ENCODE measurements at regions not wholly inside any gene's neighbourhood (a gene's known extent, or its start where the extent isn't known, plus 50 kb on each side); places are given as distances from the start of the nearest gene placed in this dataset.
A peak's percentile ranks its signal among the peaks of the same experiment; 100 is the strongest.

DNA sequence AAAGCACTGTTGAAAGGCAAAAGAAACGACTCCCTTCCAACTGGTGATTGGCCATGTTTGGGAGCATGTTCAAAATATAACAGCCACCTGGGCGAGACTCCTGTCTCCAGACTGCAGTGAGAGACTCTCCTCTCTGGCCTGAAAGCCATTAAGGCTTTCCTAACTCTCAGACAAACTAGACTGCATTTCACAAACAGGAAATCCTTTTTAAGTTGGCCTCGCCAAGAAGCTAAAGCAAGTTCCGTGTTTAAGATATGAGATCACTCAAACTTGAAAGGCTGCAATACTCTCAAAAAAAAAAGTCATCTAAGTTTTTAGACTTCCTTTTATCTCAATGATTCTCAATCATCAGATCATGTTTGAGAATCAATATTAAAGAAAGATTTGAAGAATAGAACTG, 117.0 kb downstream of the TFAP2A start:
- Histone ChIP-seq H3K9me1 (ENCODE audit: insufficient read depth, low read length) (no peaks in the 10 kb centered on the region), H4K20me1 (ENCODE audit: insufficient read depth, low read length) (no peaks in the 10 kb centered on the region), H3K9me3 (ENCODE audit: control insufficient read depth, insufficient read depth, low read length) (peaks cover 7% of the 10 kb centered on the region), H3K4me1 (ENCODE audit: control insufficient read depth, insufficient read depth, low read length) (no peaks in the 10 kb centered on the region), H4K91ac (ENCODE audit: insufficient read depth, low read depth, low read length) (no peak overlapping the region), H3K4me2 (ENCODE audit: low read depth, low read length) (no peak overlapping the region), H3K4ac (ENCODE audit: low read depth, low read length) (no peak overlapping the region), H2BK15ac (ENCODE audit: low read depth, low read length) (no peak overlapping the region), H2AK9ac (replicated peaks; ENCODE audit: low read depth, low read length, poor library complexity) (peak overlapping the region; percentile 89), H3K14ac (replicated peaks; ENCODE audit: low read depth, low read length) (no peak overlapping the region), H3K36me3 (ENCODE audit: control insufficient read depth, insufficient read depth, low read length) (no peaks in the 10 kb centered on the region), H4K5ac (ENCODE audit: low read depth, low read length) (no peak overlapping the region), H2AFZ (replicated peaks; ENCODE audit: low read length, poor library complexity) (no peak overlapping the region), H2BK120ac (ENCODE audit: low read depth, low read length) (no peak overlapping the region), H3K27me3 (ENCODE audit: control insufficient read depth, insufficient read depth, low read length) (no peaks in the 10 kb centered on the region), H3K9ac (ENCODE audit: low read depth, low read length) (no peak overlapping the region), H3K4me3 (ENCODE audit: insufficient read depth, low read depth, low read length) (no peak overlapping the region), H3K27ac (ENCODE audit: insufficient read depth, low read length) (no peak overlapping the region), H3K79me1 (ENCODE audit: low read depth in 1 of 2, low read length in 2 of 2) (no peaks in the 10 kb centered on the region), H4K8ac (ENCODE audit: low read depth in 2 of 2, low read length in 2 of 2) (no peak overlapping the region), H2BK20ac (ENCODE audit: low read depth, low read length) (no peak overlapping the region), H2AK5ac (ENCODE audit: low read depth, low read length) (no peak overlapping the region), H2BK5ac (ENCODE audit: low read depth, low read length, poor library complexity, severe bottlenecking) (no peak overlapping the region), H3K18ac (ENCODE audit: low read depth, low read length) (no peak overlapping the region), H3K23ac (ENCODE audit: low read depth, low read length) (no peak overlapping the region), H3K56ac (ENCODE audit: extremely low read depth, insufficient read depth, low read length) (no peak overlapping the region)
- intact Hi-C loops (cut with micrococcal nuclease) = no loop called here
- 14% methylated on average over 1 of the region's 4 CpGs; no CpG with 5 or more reads in 1 of the 2 experiments for WGBS, 2 experiments (ENCODE audit: extremely low coverage in 2 of 2, insufficient read length in 1 of 2)
- dilution Hi-C loops (cut with HindIII; ENCODE audit: low sequenced_read_pairs, unreplicated experiment) = no loop called here
- no TSS peak for BruUV-seq (replicated peaks)
- CTCF ChIA-PET = no interaction called here
- DNase-seq = peak; percentile 5
- in situ Hi-C loops (cut with MboI; ENCODE audit: low sequenced_read_pairs) = no loop called here
- TF ChIP-seq, protein P1, sequence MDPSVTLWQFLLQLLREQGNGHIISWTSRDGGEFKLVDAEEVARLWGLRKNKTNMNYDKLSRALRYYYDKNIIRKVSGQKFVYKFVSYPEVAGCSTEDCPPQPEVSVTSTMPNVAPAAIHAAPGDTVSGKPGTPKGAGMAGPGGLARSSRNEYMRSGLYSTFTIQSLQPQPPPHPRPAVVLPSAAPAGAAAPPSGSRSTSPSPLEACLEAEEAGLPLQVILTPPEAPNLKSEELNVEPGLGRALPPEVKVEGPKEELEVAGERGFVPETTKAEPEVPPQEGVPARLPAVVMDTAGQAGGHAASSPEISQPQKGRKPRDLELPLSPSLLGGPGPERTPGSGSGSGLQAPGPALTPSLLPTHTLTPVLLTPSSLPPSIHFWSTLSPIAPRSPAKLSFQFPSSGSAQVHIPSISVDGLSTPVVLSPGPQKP (IDR thresholded peaks at IDR 0.05; ENCODE audit: borderline replicate concordance, low read depth, low read length) = no peak
- no peak for TF ChIP-seq FOS (IDR thresholded peaks at IDR 0.05; ENCODE audit: low read depth, low read length)
- no peak for TF ChIP-seq RAD21 (IDR thresholded peaks at IDR 0.05; ENCODE audit: low read length)
- no peak for TF ChIP-seq MXI1 (IDR thresholded peaks at IDR 0.05; ENCODE audit: borderline replicate concordance, low read depth, low read length)
- TF ChIP-seq BHLHE40 (IDR thresholded peaks at IDR 0.05; ENCODE audit: low read depth, low read length) = no peak
- TF ChIP-seq RFX5 (IDR thresholded peaks at IDR 0.05; ENCODE audit: low read depth, low read length) = no peak
- no peak for TF ChIP-seq POLR2A (IDR thresholded peaks at IDR 0.05; ENCODE audit: low read depth, low read length)
- TF ChIP-seq MAFK (IDR thresholded peaks at IDR 0.05; ENCODE audit: low read depth, low read length) = no peak
- no peak for TF ChIP-seq CEBPB (IDR thresholded peaks at IDR 0.05; ENCODE audit: low read depth, low read length)
- TF ChIP-seq USF2 (IDR thresholded peaks at IDR 0.05; ENCODE audit: low read depth, low read length) = no peak
- no peak for TF ChIP-seq NFE2L2 (IDR thresholded peaks at IDR 0.05; ENCODE audit: low read depth, low read length)
- TF ChIP-seq, protein P2, sequence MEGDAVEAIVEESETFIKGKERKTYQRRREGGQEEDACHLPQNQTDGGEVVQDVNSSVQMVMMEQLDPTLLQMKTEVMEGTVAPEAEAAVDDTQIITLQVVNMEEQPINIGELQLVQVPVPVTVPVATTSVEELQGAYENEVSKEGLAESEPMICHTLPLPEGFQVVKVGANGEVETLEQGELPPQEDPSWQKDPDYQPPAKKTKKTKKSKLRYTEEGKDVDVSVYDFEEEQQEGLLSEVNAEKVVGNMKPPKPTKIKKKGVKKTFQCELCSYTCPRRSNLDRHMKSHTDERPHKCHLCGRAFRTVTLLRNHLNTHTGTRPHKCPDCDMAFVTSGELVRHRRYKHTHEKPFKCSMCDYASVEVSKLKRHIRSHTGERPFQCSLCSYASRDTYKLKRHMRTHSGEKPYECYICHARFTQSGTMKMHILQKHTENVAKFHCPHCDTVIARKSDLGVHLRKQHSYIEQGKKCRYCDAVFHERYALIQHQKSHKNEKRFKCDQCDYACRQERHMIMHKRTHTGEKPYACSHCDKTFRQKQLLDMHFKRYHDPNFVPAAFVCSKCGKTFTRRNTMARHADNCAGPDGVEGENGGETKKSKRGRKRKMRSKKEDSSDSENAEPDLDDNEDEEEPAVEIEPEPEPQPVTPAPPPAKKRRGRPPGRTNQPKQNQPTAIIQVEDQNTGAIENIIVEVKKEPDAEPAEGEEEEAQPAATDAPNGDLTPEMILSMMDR (conservative IDR thresholded peaks at IDR 0.05; ENCODE audit: low read depth, low read length) = no peak
- no peak for TF ChIP-seq RCOR1 (IDR thresholded peaks at IDR 0.05; ENCODE audit: insufficient replicate concordance, low read length)
- POLR2A ChIA-PET (ENCODE audit: unreplicated experiment) = no interaction called here
- ATAC-seq (ENCODE audit: low read depth) = no peak
